IMR-90 (cell line): ENCODE measurements at regions not wholly inside any gene's neighbourhood (a gene's known extent, or its start where the extent isn't known, plus 50 kb on each side); places are given as distances from the start of the nearest gene placed in this dataset.
A peak's percentile ranks its signal among the peaks of the same experiment; 100 is the strongest.

Source experiments
- ATAC-seq: fragments of 200-7000 bp; cut with Tn5 transposase; 2 replicates; pipeline ENCODE4 v1.9.1; 2020; ENCODE audit warnings: low read depth, mild to moderate bottlenecking, moderate library complexity
- BruUV-seq: library from RNA; stranded (reverse); fragments of 400-500 nt; replicated peaks from 2 replicates; lab custom pipeline; 2021; lab: Mats Ljungman, UMichigan
- CTCF ChIA-PET: fragments of 300-600 bp; formaldehyde crosslinking; extraction: SDS; loops from one replicate; lab custom pipeline; 2021; ENCODE audit warnings: antibody characterized with exemption; lab: Yijun Ruan, JAX
- POLR2A ChIA-PET: fragments of 300-600 bp; sonication (Branson Sonifier 250); formaldehyde crosslinking; loops from one replicate; lab custom pipeline; 2022; ENCODE audit warnings: antibody characterized with exemption; ENCODE audit not compliant: unreplicated experiment; lab: Charles Lee
- DNase-seq: peaks from one replicate; pipeline ENCODE4 v3.0.0; 2013
- H2AFZ ChIP-seq: replicated peaks from 2 replicates; pipeline ENCODE3; 2013; ENCODE audit warnings: low read length, mild to moderate bottlenecking; ENCODE audit not compliant: poor library complexity
- H2AK5ac ChIP-seq: 2 replicates; pipeline ENCODE4 v1.6.1; 2013; ENCODE audit warnings: low read depth, low read length, inconsistent platforms
- H2AK9ac ChIP-seq: replicated peaks from 2 replicates; pipeline ENCODE3; 2013; ENCODE audit warnings: mild to moderate bottlenecking, low read depth, low read length, moderate library complexity; ENCODE audit not compliant: poor library complexity
- H2BK120ac ChIP-seq: 2 replicates; pipeline ENCODE4 v1.6.1; 2013; ENCODE audit warnings: low read depth, low read length, inconsistent platforms
- H2BK15ac ChIP-seq: 3 replicates; pipeline ENCODE4 v1.6.1; 2013; ENCODE audit warnings: low read depth, low read length, inconsistent platforms
- H2BK20ac ChIP-seq: 2 replicates; pipeline ENCODE4 v1.6.1; 2013; ENCODE audit warnings: low read depth, mild to moderate bottlenecking, inconsistent platforms, low read length, moderate library complexity
- H2BK5ac ChIP-seq: 2 replicates; pipeline ENCODE4 v1.6.1; 2013; ENCODE audit warnings: mild to moderate bottlenecking, low read depth, low read length, inconsistent platforms; ENCODE audit not compliant: poor library complexity, severe bottlenecking
- H3K14ac ChIP-seq: replicated peaks from 2 replicates; pipeline ENCODE4 v1.6.1; 2013; ENCODE audit warnings: low read depth, low read length, inconsistent platforms
- H3K18ac ChIP-seq: 2 replicates; pipeline ENCODE4 v1.6.1; 2013; ENCODE audit warnings: low read depth, low read length, control low read depth
- H3K23ac ChIP-seq: 2 replicates; pipeline ENCODE4 v1.6.1; 2013; ENCODE audit warnings: low read depth, low read length, inconsistent platforms
- H3K27ac ChIP-seq: 2 replicates; pipeline ENCODE4 v1.5.1; 2013; ENCODE audit warnings: mild to moderate bottlenecking, control low read depth, low read length; ENCODE audit not compliant: insufficient read depth
- H3K27me3 ChIP-seq: 2 replicates; pipeline ENCODE4 v1.6.1; 2013; ENCODE audit warnings: low read length; ENCODE audit not compliant: control insufficient read depth, insufficient read depth
- H3K36me3 ChIP-seq: 2 replicates; pipeline ENCODE4 v1.6.1; 2013; ENCODE audit warnings: low read length, mixed read lengths; ENCODE audit not compliant: control insufficient read depth, insufficient read depth
- H3K4ac ChIP-seq: 2 replicates; pipeline ENCODE4 v1.6.1; 2013; ENCODE audit warnings: low read depth, low read length, inconsistent platforms
- H3K4me1 ChIP-seq: 2 replicates; pipeline ENCODE4 v1.6.1; 2013; ENCODE audit warnings: low read length, mixed read lengths; ENCODE audit not compliant: control insufficient read depth, insufficient read depth
- H3K4me2 ChIP-seq: 2 replicates; pipeline ENCODE4 v1.6.1; 2013; ENCODE audit warnings: low read depth, mild to moderate bottlenecking, control low read depth, low read length, moderate library complexity
- H3K4me3 ChIP-seq: 2 replicates; pipeline ENCODE4 v1.5.1; 2013; ENCODE audit warnings: low read depth, mild to moderate bottlenecking, control low read depth, low read length, moderate library complexity; ENCODE audit not compliant: insufficient read depth
- H3K56ac ChIP-seq: 2 replicates; pipeline ENCODE4 v1.6.1; 2013; ENCODE audit warnings: low read length, inconsistent platforms; ENCODE audit not compliant: insufficient read depth; ENCODE audit errors: extremely low read depth
- H3K79me1 ChIP-seq, 2 experiments: 2 replicates each; pipeline ENCODE4 v1.6.1; 2013; ENCODE audit warnings: low read length in 2 of 2, inconsistent platforms in 1 of 2, low read depth in 1 of 2
- H3K9ac ChIP-seq: 2 replicates; pipeline ENCODE4 v1.6.1; 2013; ENCODE audit warnings: low read depth, low read length, control low read depth
- H3K9me1 ChIP-seq: 2 replicates; pipeline ENCODE4 v1.6.1; 2013; ENCODE audit warnings: low read length, inconsistent platforms; ENCODE audit not compliant: insufficient read depth
- H3K9me3 ChIP-seq: 2 replicates; pipeline ENCODE4 v1.6.1; 2013; ENCODE audit warnings: low read length; ENCODE audit not compliant: control insufficient read depth, insufficient read depth
- H4K20me1 ChIP-seq: 2 replicates; pipeline ENCODE4 v1.6.1; 2013; ENCODE audit warnings: low read length, inconsistent platforms; ENCODE audit not compliant: insufficient read depth
- H4K5ac ChIP-seq: 2 replicates; pipeline ENCODE4 v1.6.1; 2013; ENCODE audit warnings: mild to moderate bottlenecking, low read depth, low read length, control low read depth
- H4K8ac ChIP-seq, 2 experiments: 2 replicates each; pipeline ENCODE4 v1.6.1; 2013; ENCODE audit warnings: low read depth in 2 of 2, low read length in 2 of 2, control low read depth in 1 of 2, inconsistent platforms in 1 of 2
- H4K91ac ChIP-seq: 2 replicates; pipeline ENCODE4 v1.6.1; 2013; ENCODE audit warnings: low read depth, low read length, inconsistent platforms; ENCODE audit not compliant: insufficient read depth
- BHLHE40 ChIP-seq: fragments of 150-350 bp; IDR thresholded peaks from 2 replicates; pipeline ENCODE4 v1.6.1; 2016; ENCODE audit warnings: mild to moderate bottlenecking, low read depth, low read length
- CHD1 ChIP-seq: IDR thresholded peaks from 2 replicates; pipeline ENCODE4 v1.6.1; 2012; ENCODE audit warnings: low read depth, low read length, improper control_type of control experiment
- FOS ChIP-seq: fragments of 150-350 bp; IDR thresholded peaks from 2 replicates; pipeline ENCODE4 v1.6.1; 2016; ENCODE audit warnings: low read depth, low read length
- MAFK ChIP-seq: IDR thresholded peaks from 2 replicates; pipeline ENCODE4 v1.6.1; 2012; ENCODE audit warnings: low read depth, low read length, improper control_type of control experiment
- MAZ ChIP-seq: IDR thresholded peaks from 2 replicates; pipeline ENCODE4 v1.6.1; 2012; ENCODE audit warnings: low read depth, mild to moderate bottlenecking, low read length, improper control_type of control experiment, moderate library complexity, borderline replicate concordance
- MXI1 ChIP-seq: IDR thresholded peaks from 2 replicates; pipeline ENCODE4 v1.6.1; 2012; ENCODE audit warnings: low read depth, mild to moderate bottlenecking, low read length, moderate library complexity, borderline replicate concordance
- NFE2L2 ChIP-seq: fragments of 150-350 bp; IDR thresholded peaks from 2 replicates; pipeline ENCODE4 v1.6.1; 2016; ENCODE audit warnings: low read depth, mild to moderate bottlenecking, low read length
- POLR2A ChIP-seq: IDR thresholded peaks from 2 replicates; pipeline ENCODE4 v1.6.1; 2012; ENCODE audit warnings: mild to moderate bottlenecking, low read depth, low read length
- RAD21 ChIP-seq: IDR thresholded peaks from 2 replicates; pipeline ENCODE4 v1.6.1; 2012; ENCODE audit warnings: low read length, improper control_type of control experiment
- RCOR1 ChIP-seq: IDR thresholded peaks from 2 replicates; pipeline ENCODE4 v1.6.1; 2012; ENCODE audit warnings: mild to moderate bottlenecking, low read length, improper control_type of control experiment; ENCODE audit not compliant: insufficient replicate concordance
- RFX5 ChIP-seq: IDR thresholded peaks from 2 replicates; pipeline ENCODE4 v1.8.0; 2012; ENCODE audit warnings: low read depth, mild to moderate bottlenecking, low read length, moderate library complexity
- WGBS, 2 experiments: methylation state at CpG; one replicate each; pipeline versions ENCODE4 v1.1.5 to v1.1.7; 2013; ENCODE audit warnings: missing lambda C conversion rate in 2 of 2; ENCODE audit not compliant: insufficient read length in 1 of 2; ENCODE audit errors: extremely low coverage in 2 of 2; 5-methylcytosine and 5-hydroxymethylcytosine counted together
- dilution Hi-C: fragments of 300-500 bp; cut with HindIII; formaldehyde crosslinking; loops from one replicate; pipeline ENCODE4 v1.14.3; 2018; ENCODE audit warnings: low sequenced_read_pairs; ENCODE audit not compliant: unreplicated experiment
- in situ Hi-C: fragments of 300-500 bp; cut with MboI; formaldehyde crosslinking; loops from 3 replicates; pipeline ENCODE4 v1.14.3; 2019; ENCODE audit warnings: low sequenced_read_pairs, inconsistent platforms, mixed read lengths
- intact Hi-C: fragments of 100-400 bp; cut with micrococcal nuclease; formaldehyde crosslinking; loops from 2 replicates; pipeline ENCODE4 v1.10.0; 2022
- TF ChIP-seq, protein P1 (sequence below): fragments of 150-350 bp; IDR thresholded peaks from 2 replicates; pipeline ENCODE4 v1.6.1; 2016; ENCODE audit warnings: low read depth, mild to moderate bottlenecking, low read length, moderate library complexity, borderline replicate concordance
- TF ChIP-seq, protein P2 (sequence below): fragments of 150-350 bp; IDR thresholded peaks from 2 replicates; pipeline ENCODE4 v1.6.1; 2017; ENCODE audit warnings: mild to moderate bottlenecking, antibody characterized with exemption, low read length, low read depth
- TF ChIP-seq, protein P3 (sequence below): conservative IDR thresholded peaks from 2 replicates; pipeline ENCODE4 v1.5.1; 2012; ENCODE audit warnings: mild to moderate bottlenecking, low read depth, low read length, improper control_type of control experiment

DNA sequence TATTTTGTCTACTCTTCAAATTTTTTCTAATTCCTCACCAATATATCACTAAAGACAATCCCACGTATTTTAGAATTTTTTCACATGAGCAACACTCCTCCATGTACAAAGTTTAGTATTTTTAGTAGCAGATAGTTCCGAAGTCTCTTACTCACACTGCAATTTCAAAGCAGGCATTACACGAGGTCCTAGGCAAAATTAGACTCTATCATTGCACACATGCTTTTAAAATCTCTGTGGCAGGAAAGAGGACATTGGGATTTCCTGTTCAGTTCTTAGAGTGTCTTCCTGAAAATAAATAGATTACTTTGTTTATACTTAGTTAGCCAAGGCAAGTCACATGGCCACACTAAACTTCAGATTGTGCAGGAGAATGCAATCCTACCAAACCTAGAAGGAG is 847.7 kb downstream of the ROBO2 start:
- H2BK15ac ChIP-seq: no peak overlapping the region
- H3K9me3 ChIP-seq: no peaks in the 10 kb centered on the region
- dilution Hi-C loops: no loop called here
- no peaks in the 10 kb centered on the region for H3K36me3 ChIP-seq
- H3K9ac ChIP-seq: no peak overlapping the region
- H2BK20ac ChIP-seq: no peak overlapping the region
- H3K9me1 ChIP-seq: no peaks in the 10 kb centered on the region
- no peaks in the 10 kb centered on the region for H3K27me3 ChIP-seq
- H3K4ac ChIP-seq: no peak overlapping the region
- no peak overlapping the region for H3K27ac ChIP-seq
- H4K91ac ChIP-seq: no peak overlapping the region
- H3K56ac ChIP-seq: no peak overlapping the region
- intact Hi-C loops: no loop called here
- H3K23ac ChIP-seq: no peak overlapping the region
- no peak overlapping the region for H3K18ac ChIP-seq
- no peaks in the 10 kb centered on the region for H3K4me1 ChIP-seq
- H3K4me2 ChIP-seq: no peak overlapping the region
- peak; percentile 29 for ATAC-seq
- H3K4me3 ChIP-seq: no peak overlapping the region
- H2AFZ ChIP-seq: no peak overlapping the region
- no peak overlapping the region for H2BK5ac ChIP-seq
- in situ Hi-C loops: no loop called here
- no TSS peak for BruUV-seq
- H2AK9ac ChIP-seq: no peak overlapping the region
- H4K5ac ChIP-seq: no peak overlapping the region
- no peak overlapping the region for H2AK5ac ChIP-seq
- POLR2A ChIA-PET: no interaction called here
- CTCF ChIA-PET: interaction anchor here (0.6 kb wide), 1 partner anchor 80 kb away, joined by 4 read pairs; no protein-coding TSS in a partner anchor
- TF ChIP-seq MXI1: no peak
- TF ChIP-seq MAFK: no peak
- no peak for TF ChIP-seq RFX5
- no peak for TF ChIP-seq CHD1
- TF ChIP-seq, protein P1, sequence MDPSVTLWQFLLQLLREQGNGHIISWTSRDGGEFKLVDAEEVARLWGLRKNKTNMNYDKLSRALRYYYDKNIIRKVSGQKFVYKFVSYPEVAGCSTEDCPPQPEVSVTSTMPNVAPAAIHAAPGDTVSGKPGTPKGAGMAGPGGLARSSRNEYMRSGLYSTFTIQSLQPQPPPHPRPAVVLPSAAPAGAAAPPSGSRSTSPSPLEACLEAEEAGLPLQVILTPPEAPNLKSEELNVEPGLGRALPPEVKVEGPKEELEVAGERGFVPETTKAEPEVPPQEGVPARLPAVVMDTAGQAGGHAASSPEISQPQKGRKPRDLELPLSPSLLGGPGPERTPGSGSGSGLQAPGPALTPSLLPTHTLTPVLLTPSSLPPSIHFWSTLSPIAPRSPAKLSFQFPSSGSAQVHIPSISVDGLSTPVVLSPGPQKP: no peak
- TF ChIP-seq POLR2A: no peak
- no peak for TF ChIP-seq MAZ
- no peak for TF ChIP-seq FOS
- TF ChIP-seq, protein P2, sequence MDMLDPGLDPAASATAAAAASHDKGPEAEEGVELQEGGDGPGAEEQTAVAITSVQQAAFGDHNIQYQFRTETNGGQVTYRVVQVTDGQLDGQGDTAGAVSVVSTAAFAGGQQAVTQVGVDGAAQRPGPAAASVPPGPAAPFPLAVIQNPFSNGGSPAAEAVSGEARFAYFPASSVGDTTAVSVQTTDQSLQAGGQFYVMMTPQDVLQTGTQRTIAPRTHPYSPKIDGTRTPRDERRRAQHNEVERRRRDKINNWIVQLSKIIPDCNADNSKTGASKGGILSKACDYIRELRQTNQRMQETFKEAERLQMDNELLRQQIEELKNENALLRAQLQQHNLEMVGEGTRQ: no peak
- TF ChIP-seq RAD21: no peak
- no peak for TF ChIP-seq NFE2L2
- TF ChIP-seq BHLHE40: no peak
- TF ChIP-seq, protein P3, sequence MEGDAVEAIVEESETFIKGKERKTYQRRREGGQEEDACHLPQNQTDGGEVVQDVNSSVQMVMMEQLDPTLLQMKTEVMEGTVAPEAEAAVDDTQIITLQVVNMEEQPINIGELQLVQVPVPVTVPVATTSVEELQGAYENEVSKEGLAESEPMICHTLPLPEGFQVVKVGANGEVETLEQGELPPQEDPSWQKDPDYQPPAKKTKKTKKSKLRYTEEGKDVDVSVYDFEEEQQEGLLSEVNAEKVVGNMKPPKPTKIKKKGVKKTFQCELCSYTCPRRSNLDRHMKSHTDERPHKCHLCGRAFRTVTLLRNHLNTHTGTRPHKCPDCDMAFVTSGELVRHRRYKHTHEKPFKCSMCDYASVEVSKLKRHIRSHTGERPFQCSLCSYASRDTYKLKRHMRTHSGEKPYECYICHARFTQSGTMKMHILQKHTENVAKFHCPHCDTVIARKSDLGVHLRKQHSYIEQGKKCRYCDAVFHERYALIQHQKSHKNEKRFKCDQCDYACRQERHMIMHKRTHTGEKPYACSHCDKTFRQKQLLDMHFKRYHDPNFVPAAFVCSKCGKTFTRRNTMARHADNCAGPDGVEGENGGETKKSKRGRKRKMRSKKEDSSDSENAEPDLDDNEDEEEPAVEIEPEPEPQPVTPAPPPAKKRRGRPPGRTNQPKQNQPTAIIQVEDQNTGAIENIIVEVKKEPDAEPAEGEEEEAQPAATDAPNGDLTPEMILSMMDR: no peak
- TF ChIP-seq RCOR1: no peak
- no peak overlapping the region for H4K8ac ChIP-seq
- 100% methylated on average over 1 of the region's 3 CpGs; no CpG with 5 or more reads in 1 of the 2 experiments for WGBS, 2 experiments
- no peak overlapping the region for H2BK120ac ChIP-seq
- H4K20me1 ChIP-seq: no peaks in the 10 kb centered on the region
- no peaks in the 10 kb centered on the region for H3K79me1 ChIP-seq
- peak; percentile 10 for DNase-seq
- H3K14ac ChIP-seq: no peak overlapping the region
